Stomach (tissue), 4 donors: ENCODE measurements at regions not wholly inside any gene's neighbourhood (a gene's known extent, or its start where the extent isn't known, plus 50 kb on each side); places are given as distances from the start of the nearest gene placed in this dataset.

Experiments used
- CTCF ChIP-seq, 7 experiments: fragments of 450-650 bp in 4 of 7; fragments of 200-600 bp in 3 of 7; sonication (generic) in 3 of 7; IDR thresholded peaks; one replicate each; pipeline ENCODE4 v1.5.1; 2016 to 2019; ENCODE audit warnings: antibody characterized with exemption in 7 of 7, control low read depth in 2 of 7, mild to moderate bottlenecking in 1 of 7
- POLR2A ChIP-seq, 4 donors: fragments of 450-650 bp; IDR thresholded peaks; one replicate each; pipeline ENCODE4 v1.6.1; 2016; ENCODE audit warnings: antibody characterized with exemption in 4 of 4, control low read depth in 2 of 4, mild to moderate bottlenecking in 1 of 4, moderate library complexity in 1 of 4

- TF ChIP-seq CTCF (IDR thresholded peaks at IDR 0.05) (no peak), POLR2A (IDR thresholded peaks at IDR 0.05) (no peak)
These were observed 243.3 kb upstream of the JUN start for GRCh38 chr1:59027177-59027576.
